ENCODE measurements at regions not wholly inside any gene's neighbourhood (a gene's known extent, or its start where the extent isn't known, plus 50 kb on each side); places are given as distances from the start of the nearest gene placed in this dataset.

DNA sequence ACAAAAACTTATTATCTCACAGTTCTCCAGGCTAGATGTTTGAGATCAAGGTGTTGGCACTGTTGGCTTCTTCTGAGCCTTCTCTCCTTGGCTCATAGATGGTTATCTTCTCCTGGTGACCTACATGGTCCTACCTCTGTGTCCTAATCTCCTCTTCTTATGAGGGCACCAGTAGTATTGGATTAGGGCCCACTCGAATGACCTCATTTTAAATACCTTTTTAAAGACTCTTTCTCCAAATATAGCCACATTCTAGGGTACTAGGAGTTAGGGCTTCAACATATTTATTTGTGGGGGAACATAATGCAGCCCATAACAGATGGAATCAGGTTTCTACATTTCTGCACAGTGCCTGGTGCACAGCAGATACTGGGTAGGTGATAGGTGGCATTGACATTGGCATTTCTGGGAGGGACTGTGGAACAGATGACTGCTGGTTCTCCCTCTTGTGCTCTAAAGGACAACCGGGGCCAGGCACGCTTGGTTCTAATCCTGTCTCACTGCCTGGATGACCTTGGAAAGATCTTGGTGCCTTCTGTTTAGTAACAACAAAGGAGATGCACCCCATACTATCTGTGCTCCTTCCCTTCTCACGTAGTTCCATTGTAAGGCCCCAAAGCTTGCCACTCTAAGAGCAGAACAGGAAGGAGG, 140.3 kb downstream of the PLPP3 start:
- H3K4me3 ChIP-seq (ENCODE audit: low read depth, low read length, poor library complexity, severe bottlenecking), result no peak overlapping the region
- no peaks in the 10 kb centered on the region for H4K20me1 ChIP-seq (ENCODE audit: insufficient read depth, low read length)
- H3K4me2 ChIP-seq (ENCODE audit: low read length), result no peak overlapping the region
- intact Hi-C loops (cut with micrococcal nuclease; ENCODE audit: unreplicated experiment), result no loop called here
- POLR2A ChIA-PET, result no interaction called here
- H3K36me3 ChIP-seq (ENCODE audit: insufficient read depth, low read length), result no peaks in the 10 kb centered on the region
- peaks cover 13% of the 10 kb centered on the region for H3K4me1 ChIP-seq (ENCODE audit: insufficient read depth, low read length, poor library complexity, severe bottlenecking)
- no peaks in the 10 kb centered on the region for H3K9me2 ChIP-seq (ENCODE audit: insufficient read depth, low read length)
- TF ChIP-seq, protein P1, sequence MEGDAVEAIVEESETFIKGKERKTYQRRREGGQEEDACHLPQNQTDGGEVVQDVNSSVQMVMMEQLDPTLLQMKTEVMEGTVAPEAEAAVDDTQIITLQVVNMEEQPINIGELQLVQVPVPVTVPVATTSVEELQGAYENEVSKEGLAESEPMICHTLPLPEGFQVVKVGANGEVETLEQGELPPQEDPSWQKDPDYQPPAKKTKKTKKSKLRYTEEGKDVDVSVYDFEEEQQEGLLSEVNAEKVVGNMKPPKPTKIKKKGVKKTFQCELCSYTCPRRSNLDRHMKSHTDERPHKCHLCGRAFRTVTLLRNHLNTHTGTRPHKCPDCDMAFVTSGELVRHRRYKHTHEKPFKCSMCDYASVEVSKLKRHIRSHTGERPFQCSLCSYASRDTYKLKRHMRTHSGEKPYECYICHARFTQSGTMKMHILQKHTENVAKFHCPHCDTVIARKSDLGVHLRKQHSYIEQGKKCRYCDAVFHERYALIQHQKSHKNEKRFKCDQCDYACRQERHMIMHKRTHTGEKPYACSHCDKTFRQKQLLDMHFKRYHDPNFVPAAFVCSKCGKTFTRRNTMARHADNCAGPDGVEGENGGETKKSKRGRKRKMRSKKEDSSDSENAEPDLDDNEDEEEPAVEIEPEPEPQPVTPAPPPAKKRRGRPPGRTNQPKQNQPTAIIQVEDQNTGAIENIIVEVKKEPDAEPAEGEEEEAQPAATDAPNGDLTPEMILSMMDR (conservative IDR thresholded peaks at IDR 0.05; ENCODE audit: low read length), result no peak
- no peak for TF ChIP-seq EZH2phosphoT487 (IDR thresholded peaks at IDR 0.05; ENCODE audit: borderline replicate concordance, low read depth, low read length)
- no TSS peak for BruUV-seq (replicated peaks)
- no peak overlapping the region for H2AFZ ChIP-seq (ENCODE audit: low read length)
- H3K9me3 ChIP-seq (ENCODE audit: low read length), result no peaks in the 10 kb centered on the region
- H3K79me2 ChIP-seq (ENCODE audit: insufficient read depth, low read depth, low read length), result no peaks in the 10 kb centered on the region
- DNase-seq (ENCODE audit: low spot score), result no peak
- H3K27ac ChIP-seq (ENCODE audit: low read depth, low read length, poor library complexity, severe bottlenecking), result no peak overlapping the region
- CTCF ChIA-PET (ENCODE audit: unreplicated experiment), result no interaction called here

DNA sequence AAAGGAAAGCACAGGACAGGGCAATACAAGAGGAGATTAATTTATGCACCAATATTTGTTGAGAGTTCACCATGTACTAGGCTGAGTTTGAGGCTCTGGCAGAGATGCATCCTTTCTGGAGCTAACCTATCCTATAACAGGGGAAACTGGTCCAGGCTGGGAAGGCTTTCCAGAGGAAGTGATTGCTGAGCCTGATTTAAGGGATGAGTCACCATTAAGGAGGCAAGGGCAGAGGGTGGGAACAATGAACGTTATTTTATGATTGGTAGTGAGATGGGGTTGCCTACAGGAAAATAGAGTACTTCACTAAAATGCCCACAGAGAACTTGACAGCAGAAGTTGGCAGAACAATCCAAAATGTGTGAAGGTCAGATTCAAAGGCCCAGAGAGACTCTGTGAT, 141.4 kb downstream of the PLPP3 start:
- H3K9me2 ChIP-seq (ENCODE audit: insufficient read depth, low read length), result no peaks in the 10 kb centered on the region
- POLR2A ChIA-PET, result interaction anchor here (1.2 kb wide), 1 partner anchor 18 kb away, joined by 3 read pairs; no protein-coding TSS in a partner anchor
- H3K36me3 ChIP-seq (ENCODE audit: insufficient read depth, low read length), result no peaks in the 10 kb centered on the region
- CTCF ChIA-PET (ENCODE audit: unreplicated experiment), result no interaction called here
- no peak overlapping the region for H3K4me3 ChIP-seq (ENCODE audit: low read depth, low read length, poor library complexity, severe bottlenecking)
- no peak overlapping the region for H3K27ac ChIP-seq (ENCODE audit: low read depth, low read length, poor library complexity, severe bottlenecking)
- no peak for DNase-seq (ENCODE audit: low spot score)
- TF ChIP-seq, protein P1 (conservative IDR thresholded peaks at IDR 0.05; ENCODE audit: low read length), result no peak
- no peak for TF ChIP-seq EZH2phosphoT487 (IDR thresholded peaks at IDR 0.05; ENCODE audit: borderline replicate concordance, low read depth, low read length)
- H3K79me2 ChIP-seq (ENCODE audit: insufficient read depth, low read depth, low read length), result no peaks in the 10 kb centered on the region
- no peak overlapping the region for H3K4me2 ChIP-seq (ENCODE audit: low read length)
- intact Hi-C loops (cut with micrococcal nuclease; ENCODE audit: unreplicated experiment), result no loop called here
- H3K4me1 ChIP-seq (ENCODE audit: insufficient read depth, low read length, poor library complexity, severe bottlenecking), result peaks cover 24% of the 10 kb centered on the region
- H3K9me3 ChIP-seq (ENCODE audit: low read length), result no peaks in the 10 kb centered on the region
- no peaks in the 10 kb centered on the region for H4K20me1 ChIP-seq (ENCODE audit: insufficient read depth, low read length)
- H2AFZ ChIP-seq (ENCODE audit: low read length), result no peak overlapping the region
- no TSS peak for BruUV-seq (replicated peaks)

DNA sequence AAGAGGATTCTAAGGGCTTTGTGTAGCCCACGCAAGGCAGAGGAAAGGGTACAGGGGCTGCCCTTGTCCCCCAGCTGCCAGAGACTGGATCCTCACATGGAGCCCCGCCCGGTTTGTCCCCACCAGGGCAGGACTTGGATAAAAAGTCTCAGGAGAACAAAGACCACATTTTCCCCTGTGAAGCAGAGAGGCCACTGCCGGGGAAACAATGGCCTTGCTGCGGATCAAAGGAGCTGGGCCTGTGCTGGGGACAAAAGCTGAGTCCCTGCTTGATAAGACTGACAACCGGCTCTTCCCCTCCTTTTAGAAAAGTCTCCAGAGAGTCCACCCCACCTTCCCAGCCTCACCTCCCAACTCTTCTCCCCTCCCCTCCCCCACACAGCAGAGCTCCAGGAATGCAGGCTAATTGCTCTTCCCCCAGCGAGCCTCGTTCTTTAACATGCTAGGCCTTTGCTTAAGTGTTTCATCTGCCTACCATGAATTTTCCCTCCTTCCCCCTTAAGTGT, 142.4 kb downstream of the PLPP3 start:
- ChIA-PET CTCF (ENCODE audit: unreplicated experiment) (no interaction called here), POLR2A (interaction anchor here (1.2 to 1.6 kb wide), 3 partner anchors 8 to 141 kb away, joined by 3 to 4 read pairs (median 3); no protein-coding TSS in a partner anchor)
- Histone ChIP-seq H3K4me1 (ENCODE audit: insufficient read depth, low read length, poor library complexity, severe bottlenecking) (peaks cover 34% of the 10 kb centered on the region), H3K79me2 (ENCODE audit: insufficient read depth, low read depth, low read length) (no peaks in the 10 kb centered on the region), H3K4me2 (ENCODE audit: low read length) (no peak overlapping the region), H4K20me1 (ENCODE audit: insufficient read depth, low read length) (no peaks in the 10 kb centered on the region), H3K36me3 (ENCODE audit: insufficient read depth, low read length) (no peaks in the 10 kb centered on the region), H2AFZ (ENCODE audit: low read length) (no peak overlapping the region), H3K4me3 (ENCODE audit: low read depth, low read length, poor library complexity, severe bottlenecking) (no peak overlapping the region), H3K9me2 (ENCODE audit: insufficient read depth, low read length) (no peaks in the 10 kb centered on the region), H3K27ac (ENCODE audit: low read depth, low read length, poor library complexity, severe bottlenecking) (no peak overlapping the region), H3K9me3 (ENCODE audit: low read length) (no peaks in the 10 kb centered on the region)
- TF ChIP-seq, protein P1 (conservative IDR thresholded peaks at IDR 0.05; ENCODE audit: low read length), result no peak
- no peak for TF ChIP-seq EZH2phosphoT487 (IDR thresholded peaks at IDR 0.05; ENCODE audit: borderline replicate concordance, low read depth, low read length)
- intact Hi-C loops (cut with micrococcal nuclease; ENCODE audit: unreplicated experiment), result no loop called here
- BruUV-seq (replicated peaks), result no TSS peak
- DNase-seq (ENCODE audit: low spot score), result no peak
